HAP-1 (cell line): ENCODE measurements at regions not wholly inside any gene's neighbourhood (a gene's known extent, or its start where the extent isn't known, plus 50 kb on each side); places are given as distances from the start of the nearest gene placed in this dataset.

Experiments used
- DNase-seq, 2 experiments: peaks; one replicate each; pipeline ENCODE4 v3.0.0-alpha.2; 2016 to 2020; ENCODE audit warnings: low spot score in 2 of 2
- H3K27me3 ChIP-seq: fragments of 250-450 bp; sonication (Bioruptor Pico); 2 replicates; pipeline ENCODE4 v1.5.1; 2020; ENCODE audit warnings: low read depth, mild to moderate bottlenecking, moderate library complexity
- H3K36me3 ChIP-seq: fragments of 250-450 bp; sonication (Bioruptor Pico); replicated peaks from 2 replicates; pipeline ENCODE4 v1.5.1; 2020; ENCODE audit warnings: mild to moderate bottlenecking
- H3K4me1 ChIP-seq: fragments of 250-450 bp; sonication (Bioruptor Pico); 2 replicates; pipeline ENCODE4 v1.5.1; 2020; ENCODE audit warnings: mild to moderate bottlenecking
- H3K4me3 ChIP-seq: fragments of 250-450 bp; sonication (Bioruptor Pico); 2 replicates; pipeline ENCODE4 v1.5.1; 2020; ENCODE audit warnings: mild to moderate bottlenecking, moderate library complexity
- H3K9me3 ChIP-seq: fragments of 250-450 bp; sonication (Bioruptor Pico); 2 replicates; pipeline ENCODE4 v1.5.1; 2020; ENCODE audit warnings: mild to moderate bottlenecking, moderate library complexity
- in situ Hi-C: fragments of 300-500 bp; cut with MboI; formaldehyde crosslinking; loops from 3 replicates; pipeline ENCODE4 v1.14.3; 2020; ENCODE audit warnings: low sequenced_read_pairs, inconsistent platforms, mixed read lengths

DNA sequence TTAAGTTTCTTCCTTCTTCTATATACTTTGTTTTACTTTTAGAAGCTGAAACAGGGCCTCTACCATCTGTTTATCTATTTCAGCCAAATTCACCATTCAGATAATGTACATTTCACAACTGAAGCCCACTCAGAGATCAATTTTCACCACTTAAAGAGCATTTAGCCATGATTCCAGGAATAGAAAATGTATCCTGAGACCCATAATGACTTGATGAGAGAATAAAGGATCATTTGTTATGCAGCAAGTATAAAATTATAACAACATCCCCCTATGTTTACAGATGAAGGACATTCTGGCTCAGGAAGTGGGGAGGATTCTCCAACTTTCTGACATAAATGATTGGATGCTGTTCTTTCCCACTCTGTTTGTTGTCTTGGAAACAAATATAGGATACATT, 962.1 kb upstream of the EEF2KMT start:
- DNase-seq = no peak
- H3K27me3 ChIP-seq = no peaks in the 10 kb centered on the region
- H3K36me3 ChIP-seq = no peaks in the 10 kb centered on the region
- no peaks in the 10 kb centered on the region for H3K4me1 ChIP-seq
- in situ Hi-C loops = no loop called here
- H3K9me3 ChIP-seq = no peaks in the 10 kb centered on the region
- H3K4me3 ChIP-seq = no peak overlapping the region

GRCh38 chr16:6057821-6058220, 960.2 kb upstream of the EEF2KMT start:
- in situ Hi-C loops = no loop called here
- H3K36me3 ChIP-seq = no peaks in the 10 kb centered on the region
- no peak for DNase-seq
- no peaks in the 10 kb centered on the region for H3K9me3 ChIP-seq
- no peaks in the 10 kb centered on the region for H3K4me1 ChIP-seq
- H3K27me3 ChIP-seq = no peaks in the 10 kb centered on the region
- no peak overlapping the region for H3K4me3 ChIP-seq

DNA sequence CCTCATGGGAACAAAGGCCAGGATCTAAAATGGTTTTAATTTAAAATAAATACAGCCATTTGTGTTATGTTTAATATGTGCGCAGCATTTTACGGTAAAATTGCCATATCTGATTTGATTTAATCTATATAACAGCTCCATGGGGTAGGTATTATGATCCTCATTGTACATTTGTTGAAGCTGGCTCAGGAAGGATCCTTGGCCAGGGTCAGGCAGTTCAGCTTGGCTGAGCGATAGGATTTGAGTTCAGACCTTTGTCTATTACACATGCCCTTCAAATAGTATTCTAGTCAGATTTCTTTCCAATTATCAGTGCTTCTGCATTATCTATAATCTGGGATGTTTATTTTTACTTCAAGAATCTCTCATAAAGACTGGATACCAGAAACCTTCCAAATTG, 950.4 kb upstream of the EEF2KMT start:
- H3K9me3 ChIP-seq = no peaks in the 10 kb centered on the region; the same call in 1 of the 2 replicates
- H3K4me3 ChIP-seq = no peak overlapping the region
- no peaks in the 10 kb centered on the region for H3K27me3 ChIP-seq
- no peaks in the 10 kb centered on the region for H3K36me3 ChIP-seq
- DNase-seq = no peak
- in situ Hi-C loops = no loop called here
- H3K4me1 ChIP-seq = no peaks in the 10 kb centered on the region

- no peaks in the 10 kb centered on the region for H3K36me3 ChIP-seq
- H3K9me3 ChIP-seq = no peaks in the 10 kb centered on the region; the same call in 1 of the 2 replicates
- DNase-seq = no peak
- in situ Hi-C loops = no loop called here
- no peak overlapping the region for H3K4me3 ChIP-seq
- no peaks in the 10 kb centered on the region for H3K27me3 ChIP-seq
- H3K4me1 ChIP-seq = no peaks in the 10 kb centered on the region
These were observed 949.7 kb upstream of the EEF2KMT start for GRCh38 chr16:6047325-6047724.

DNA sequence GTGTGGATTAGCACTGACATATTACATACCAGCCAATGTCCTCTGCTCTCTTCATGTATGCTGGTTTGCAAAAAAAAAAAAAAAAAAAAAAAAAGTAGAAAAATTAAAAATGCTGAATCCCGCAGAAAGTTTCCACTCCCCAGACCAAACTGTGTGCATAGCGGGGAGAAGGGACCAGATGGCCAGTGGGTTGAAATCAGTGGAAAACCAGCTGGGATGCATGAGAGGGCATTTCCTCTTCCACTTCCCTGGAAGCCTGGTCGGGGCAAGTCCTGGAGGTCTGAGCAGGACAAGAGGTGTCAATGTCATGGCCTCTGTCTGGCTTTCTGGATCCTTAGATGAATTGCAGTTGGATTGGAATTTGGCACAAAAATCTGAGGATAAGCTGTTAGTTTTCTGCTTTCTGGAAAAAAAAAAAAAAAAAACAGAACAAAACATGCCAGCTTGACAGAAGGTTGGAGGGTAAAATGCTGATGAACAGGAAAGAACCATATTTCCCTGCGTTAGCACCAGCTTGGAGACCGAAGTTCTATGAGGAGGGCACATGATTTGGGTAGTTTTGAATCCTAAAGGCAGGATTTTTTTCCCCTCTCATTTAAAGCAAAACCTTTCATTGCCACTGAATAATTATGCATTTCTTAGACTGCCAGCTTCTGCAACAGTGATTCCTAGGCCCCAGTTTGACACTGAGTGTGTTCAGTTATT, 941.5 kb upstream of the EEF2KMT start:
- in situ Hi-C loops = no loop called here
- Histone ChIP-seq H3K36me3 (no peaks in the 10 kb centered on the region), H3K4me3 (no peak overlapping the region), H3K27me3 (no peaks in the 10 kb centered on the region), H3K9me3 (peaks cover 2% of the 10 kb centered on the region; the same call in 1 of the 2 replicates), H3K4me1 (no peaks in the 10 kb centered on the region)
- DNase-seq = no peak

DNA sequence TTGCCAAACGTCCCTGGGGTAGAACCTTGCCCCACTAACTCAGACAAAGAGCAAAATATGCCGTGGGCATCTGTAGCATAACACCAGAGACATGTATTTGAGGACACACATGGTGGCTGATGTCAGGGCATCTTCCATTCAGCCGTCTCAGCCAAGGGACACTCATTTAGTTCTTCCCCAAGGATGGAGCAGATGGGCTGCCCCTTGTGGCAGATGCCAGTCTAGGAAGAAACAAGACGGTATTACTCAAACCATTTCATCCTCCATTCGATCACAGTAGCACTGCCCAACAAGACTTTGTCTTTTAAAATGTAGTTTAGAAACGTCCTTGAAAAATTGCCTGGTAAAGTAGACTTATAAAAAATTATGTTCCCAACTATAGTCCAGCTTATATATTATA, 937.6 kb upstream of the EEF2KMT start:
- no peak overlapping the region for H3K4me3 ChIP-seq
- H3K4me1 ChIP-seq = no peaks in the 10 kb centered on the region
- H3K36me3 ChIP-seq = no peaks in the 10 kb centered on the region
- in situ Hi-C loops = no loop called here
- DNase-seq = no peak
- H3K27me3 ChIP-seq = no peaks in the 10 kb centered on the region
- H3K9me3 ChIP-seq = peaks cover under 1% of the 10 kb centered on the region; the same call in 1 of the 2 replicates

- Histone ChIP-seq H3K4me3 (no peak overlapping the region), H3K27me3 (no peaks in the 10 kb centered on the region), H3K4me1 (no peaks in the 10 kb centered on the region), H3K9me3 (no peaks in the 10 kb centered on the region), H3K36me3 (no peaks in the 10 kb centered on the region)
- in situ Hi-C loops = no loop called here
- DNase-seq = no peak
These were observed 936.9 kb upstream of the EEF2KMT start for GRCh38 chr16:6034511-6034910.

DNA sequence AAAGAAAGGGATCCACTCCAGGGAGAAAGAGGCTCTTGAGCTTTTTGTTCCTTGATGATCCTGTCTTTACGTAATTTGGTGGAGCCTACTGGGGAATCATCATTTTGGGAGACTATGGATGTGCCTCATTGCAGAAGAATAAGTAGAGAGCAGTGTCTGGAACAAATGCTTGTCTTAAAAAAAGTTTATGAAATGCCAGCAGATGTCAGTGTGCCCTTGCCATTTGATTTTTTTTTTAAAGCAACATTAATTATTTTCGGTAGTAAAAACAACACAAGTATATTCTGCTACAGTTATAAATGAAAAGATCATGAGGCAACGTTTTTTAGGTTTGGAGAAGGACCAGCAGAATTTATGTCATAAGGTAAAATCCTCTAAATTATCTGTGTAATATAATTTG, 934.8 kb upstream of the EEF2KMT start:
- no peaks in the 10 kb centered on the region for H3K36me3 ChIP-seq
- no peak overlapping the region for H3K4me3 ChIP-seq
- no peaks in the 10 kb centered on the region for H3K27me3 ChIP-seq
- DNase-seq = no peak
- no peaks in the 10 kb centered on the region for H3K9me3 ChIP-seq
- in situ Hi-C loops = no loop called here
- H3K4me1 ChIP-seq = no peaks in the 10 kb centered on the region

DNA sequence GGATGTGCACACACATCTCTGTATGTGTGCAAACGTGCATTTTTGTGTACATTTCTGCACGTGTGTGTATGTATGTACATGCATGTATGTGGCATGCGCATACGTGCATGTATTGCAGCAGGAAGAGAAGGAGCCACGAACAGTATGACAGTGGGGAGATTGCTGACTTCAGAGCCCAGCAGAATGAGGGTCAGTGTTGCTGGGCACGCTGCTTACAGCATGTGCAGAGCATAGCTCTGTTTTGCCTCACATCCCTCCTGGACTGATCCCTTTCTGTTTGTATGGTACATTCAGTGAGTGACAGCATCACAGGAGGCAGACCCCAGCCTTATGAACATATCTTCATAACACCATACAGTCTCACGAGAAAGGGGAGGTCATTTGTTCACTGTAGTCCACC, 934.0 kb upstream of the EEF2KMT start:
- Histone ChIP-seq H3K9me3 (no peaks in the 10 kb centered on the region), H3K4me1 (no peaks in the 10 kb centered on the region), H3K27me3 (no peaks in the 10 kb centered on the region), H3K36me3 (no peaks in the 10 kb centered on the region), H3K4me3 (no peak overlapping the region)
- in situ Hi-C loops = no loop called here
- no peak for DNase-seq

DNA sequence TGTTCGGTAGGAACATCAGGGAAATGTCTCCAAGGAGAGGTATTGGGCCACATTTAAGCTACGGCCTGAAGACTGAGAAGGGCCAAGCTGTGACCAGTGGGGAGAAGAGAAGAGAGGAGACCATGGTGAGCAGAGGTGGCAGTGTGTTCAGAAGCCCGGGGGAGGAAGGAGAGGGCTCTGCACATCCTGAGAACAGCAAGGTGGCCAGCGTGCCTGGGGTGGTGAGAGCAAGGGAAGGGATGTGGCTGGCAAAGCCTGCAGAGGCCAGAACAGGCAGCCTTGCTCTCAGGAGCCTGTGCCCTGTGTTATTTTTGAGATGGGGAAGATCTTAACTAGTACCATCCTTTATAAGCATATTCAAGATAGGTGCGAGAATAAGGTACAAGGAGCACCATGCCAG, 933.5 kb upstream of the EEF2KMT start:
- Histone ChIP-seq H3K36me3 (no peaks in the 10 kb centered on the region), H3K4me1 (no peaks in the 10 kb centered on the region), H3K9me3 (no peaks in the 10 kb centered on the region), H3K4me3 (no peak overlapping the region), H3K27me3 (no peaks in the 10 kb centered on the region)
- in situ Hi-C loops = no loop called here
- DNase-seq = no peak

GRCh38 chr16:6027733-6028132, 930.1 kb upstream of the EEF2KMT start:
- Histone ChIP-seq H3K9me3 (no peaks in the 10 kb centered on the region), H3K4me3 (no peak overlapping the region), H3K36me3 (no peaks in the 10 kb centered on the region), H3K27me3 (no peaks in the 10 kb centered on the region), H3K4me1 (no peaks in the 10 kb centered on the region)
- no peak for DNase-seq
- in situ Hi-C loops = no loop called here

GRCh38 chr16:6023449-6023848, 925.9 kb upstream of the EEF2KMT start:
- in situ Hi-C loops = no loop called here
- Histone ChIP-seq H3K27me3 (no peaks in the 10 kb centered on the region), H3K9me3 (no peaks in the 10 kb centered on the region), H3K36me3 (no peaks in the 10 kb centered on the region), H3K4me3 (no peak overlapping the region), H3K4me1 (no peaks in the 10 kb centered on the region)
- DNase-seq = no peak

- no peaks in the 10 kb centered on the region for H3K9me3 ChIP-seq
- no peak for DNase-seq
- no peak overlapping the region for H3K4me3 ChIP-seq
- no peaks in the 10 kb centered on the region for H3K36me3 ChIP-seq
- no peaks in the 10 kb centered on the region for H3K4me1 ChIP-seq
- in situ Hi-C loops = no loop called here
- no peaks in the 10 kb centered on the region for H3K27me3 ChIP-seq
These were observed 923.8 kb upstream of the EEF2KMT start for GRCh38 chr16:6021276-6021943.

GRCh38 chr16:6020162-6020985, 922.8 kb upstream of the EEF2KMT start:
- no peaks in the 10 kb centered on the region for H3K4me1 ChIP-seq
- H3K4me3 ChIP-seq = no peak overlapping the region
- in situ Hi-C loops = no loop called here
- no peaks in the 10 kb centered on the region for H3K9me3 ChIP-seq
- no peak for DNase-seq
- no peaks in the 10 kb centered on the region for H3K27me3 ChIP-seq
- H3K36me3 ChIP-seq = no peaks in the 10 kb centered on the region
